HG03039 (cell line): ENCODE measurements at regions not wholly inside any gene's neighbourhood (a gene's known extent, or its start where the extent isn't known, plus 50 kb on each side); places are given as distances from the start of the nearest gene placed in this dataset.

Experiments used
- ATAC-seq: cut with Tn5 transposase; IDR thresholded peaks from one replicate; pipeline ENCODE4 v1.9.1; 2021; ENCODE audit warnings: mild to moderate bottlenecking, moderate library complexity; ENCODE audit not compliant: unreplicated experiment

DNA sequence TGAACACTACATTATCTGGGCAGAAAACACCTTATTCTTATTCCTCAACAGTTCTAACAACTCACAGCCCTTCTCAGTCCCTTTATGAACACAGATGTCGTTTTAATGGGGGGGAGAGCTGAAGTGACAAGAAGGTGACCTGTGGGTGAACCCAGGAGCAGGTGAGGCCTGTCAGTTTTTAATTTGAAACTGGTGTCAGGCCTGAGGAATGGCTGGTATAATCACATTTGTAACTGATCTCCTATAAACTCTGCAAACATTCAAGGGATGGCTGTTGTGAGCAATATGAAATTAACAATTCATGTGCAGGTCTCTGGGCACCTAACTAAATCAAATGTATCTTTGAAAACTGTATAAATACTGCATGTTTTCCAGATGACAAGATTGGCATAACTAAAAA lies 362.1 kb upstream of the NR5A2 start:
- no peak for ATAC-seq

DNA sequence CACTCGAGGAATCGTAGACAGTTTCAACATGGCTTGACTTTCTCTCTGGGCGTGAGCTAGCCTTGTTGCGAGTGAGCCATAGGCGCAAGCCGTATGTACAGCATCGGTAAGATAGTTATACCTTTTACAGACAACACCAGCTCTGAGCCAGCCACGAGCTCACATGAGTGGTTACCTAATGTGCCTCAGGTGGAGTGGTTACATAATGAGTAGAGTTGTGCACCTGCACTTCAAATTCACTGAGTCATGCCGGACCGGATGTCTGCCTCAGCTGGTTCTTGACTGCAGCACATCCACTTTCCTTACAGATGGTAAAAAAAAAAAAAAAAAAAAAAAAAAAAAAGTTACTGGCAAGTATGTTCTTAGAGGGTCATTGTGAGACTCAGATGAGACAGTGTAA lies 360.4 kb upstream of the NR5A2 start:
- ATAC-seq, result no peak

DNA sequence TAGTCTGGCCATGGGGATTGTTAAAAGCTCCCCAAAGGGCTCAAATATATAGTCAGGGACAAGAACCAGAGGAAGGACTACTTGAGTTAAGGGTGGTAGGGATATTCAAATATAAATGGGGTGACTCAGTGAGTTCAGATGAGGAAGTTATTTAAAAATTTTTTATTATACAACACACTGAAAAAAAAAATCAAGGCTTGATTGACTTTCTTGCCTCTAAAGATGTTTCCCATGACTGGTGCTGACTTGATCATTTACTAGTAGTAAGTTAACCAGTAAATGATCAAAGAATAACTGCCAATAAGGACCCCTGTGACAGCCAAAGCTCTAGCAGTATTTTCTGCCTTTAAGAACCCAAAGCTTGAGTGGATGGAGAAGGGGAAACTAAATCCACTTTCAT lies 357.6 kb upstream of the NR5A2 start:
- ATAC-seq, result no peak

DNA sequence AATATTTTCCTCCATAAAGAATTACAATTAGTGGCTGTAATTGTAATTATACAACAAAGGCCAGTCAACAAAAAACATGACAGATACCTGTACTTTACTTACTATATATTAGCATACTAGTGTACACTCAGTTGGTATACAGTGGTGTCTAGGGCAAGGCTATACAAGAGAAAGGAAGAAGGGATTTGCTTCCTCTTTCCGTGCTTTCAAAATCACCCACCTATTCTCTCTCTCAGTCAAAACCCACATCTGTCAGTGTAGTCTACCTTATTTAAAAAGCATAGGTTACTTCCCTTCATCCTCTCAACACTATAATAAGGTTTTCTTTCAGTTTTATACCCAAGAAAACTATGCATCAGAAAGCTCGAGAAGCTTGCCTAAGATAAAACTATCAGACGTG lies 355.8 kb upstream of the NR5A2 start:
- ATAC-seq, result no peak

DNA sequence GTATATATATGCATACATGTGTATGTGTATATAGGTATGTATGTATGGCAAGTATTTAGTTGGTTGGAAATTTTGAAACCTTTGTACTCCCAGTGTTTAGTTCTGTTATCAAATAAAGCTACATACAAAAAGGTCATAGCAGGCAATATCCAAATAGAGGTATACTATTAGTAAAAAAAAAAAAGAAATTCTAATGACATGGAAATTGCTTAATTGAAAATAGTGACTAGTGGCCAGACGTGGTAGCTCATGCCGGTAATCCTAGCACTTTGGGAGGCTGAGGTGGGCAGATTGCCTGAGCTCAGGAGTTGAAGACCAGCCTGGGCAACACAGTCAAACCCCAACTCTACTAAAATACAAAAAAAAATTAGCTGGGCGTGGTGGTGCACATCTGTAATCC lies 351.6 kb upstream of the NR5A2 start:
- no peak for ATAC-seq

DNA sequence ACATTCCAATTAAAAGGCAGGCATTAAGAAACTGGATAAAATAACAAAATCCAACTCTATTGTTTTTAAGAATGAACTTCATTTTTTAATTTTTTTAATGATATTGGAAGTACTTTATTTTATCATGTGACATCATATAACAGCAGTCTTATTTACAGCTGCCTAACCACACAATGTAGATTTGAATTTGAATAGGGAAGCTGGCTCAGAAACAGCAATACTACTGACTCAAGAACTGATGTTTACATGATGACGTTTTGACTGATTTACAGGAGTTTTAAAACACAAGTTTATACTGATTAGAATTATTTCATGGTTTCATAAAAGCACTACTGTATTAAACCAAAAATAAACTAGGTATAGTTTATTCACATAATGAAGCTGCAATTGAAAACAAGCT lies 348.7 kb upstream of the NR5A2 start:
- no peak for ATAC-seq

DNA sequence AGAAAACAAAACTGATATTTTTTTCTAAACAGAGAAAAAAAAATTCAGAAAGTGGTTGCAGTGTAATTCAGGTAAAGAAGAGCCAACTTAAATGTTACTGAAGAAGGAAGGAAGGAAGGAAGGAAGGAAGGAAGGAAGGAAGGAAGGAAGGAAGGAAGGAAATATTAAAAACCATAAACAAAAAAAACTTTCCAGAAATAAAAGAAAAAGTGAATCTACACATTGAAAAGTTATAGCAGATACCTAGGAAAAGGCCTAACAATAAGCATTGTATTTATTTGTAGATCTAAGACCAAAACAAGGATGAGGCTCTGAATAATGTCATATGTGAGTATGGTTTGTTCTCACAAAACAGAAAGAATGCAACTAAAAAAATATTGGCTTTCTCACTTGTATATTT lies 345.4 kb upstream of the NR5A2 start:
- ATAC-seq, result no peak

DNA sequence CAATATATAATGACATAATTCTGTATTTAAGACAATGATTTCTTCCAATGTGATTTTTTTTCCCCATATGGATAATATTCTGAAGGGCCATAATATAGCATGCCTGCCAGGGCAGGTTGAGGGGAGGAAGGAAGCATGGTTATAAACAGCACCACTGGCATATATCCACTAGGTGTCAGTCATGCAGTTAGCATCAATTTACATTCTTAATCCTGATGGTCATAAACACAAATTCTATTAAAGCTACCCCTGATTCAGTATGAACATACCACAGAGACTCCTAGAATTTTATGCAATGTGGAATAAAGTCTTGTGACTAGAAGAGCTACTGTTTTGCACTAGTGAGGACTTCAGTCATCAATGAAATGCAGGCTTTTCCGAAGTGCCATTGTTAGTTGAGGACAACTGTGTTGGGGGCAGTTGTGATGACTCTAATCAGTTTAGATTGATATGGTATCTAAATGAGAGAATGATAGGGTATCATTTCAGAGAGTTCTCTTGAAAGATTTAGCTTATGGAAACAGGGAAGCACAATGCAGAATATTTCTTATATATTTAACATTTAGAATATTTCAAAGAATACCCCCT lies 342.7 kb upstream of the NR5A2 start:
- ATAC-seq, result peak; percentile 87

DNA sequence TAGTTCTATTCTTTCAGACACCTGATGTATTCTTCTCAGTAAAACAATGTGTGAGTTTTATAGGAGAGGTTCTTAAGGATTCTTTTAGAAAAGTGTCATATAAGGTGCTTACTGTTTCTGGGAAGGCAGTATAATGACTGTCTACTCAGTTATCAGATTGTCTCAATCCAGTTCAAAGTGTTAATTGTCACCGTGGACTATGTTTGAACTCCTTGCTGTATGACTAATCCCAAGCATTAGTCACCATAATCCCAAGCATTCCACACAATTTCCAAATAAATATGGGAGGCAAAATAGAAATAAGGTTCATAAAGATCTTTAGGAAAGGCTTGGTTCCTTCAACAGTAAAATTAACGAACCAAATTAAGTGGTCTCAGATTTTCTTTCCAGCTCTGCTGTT lies 342.1 kb upstream of the NR5A2 start:
- ATAC-seq, result no peak

DNA sequence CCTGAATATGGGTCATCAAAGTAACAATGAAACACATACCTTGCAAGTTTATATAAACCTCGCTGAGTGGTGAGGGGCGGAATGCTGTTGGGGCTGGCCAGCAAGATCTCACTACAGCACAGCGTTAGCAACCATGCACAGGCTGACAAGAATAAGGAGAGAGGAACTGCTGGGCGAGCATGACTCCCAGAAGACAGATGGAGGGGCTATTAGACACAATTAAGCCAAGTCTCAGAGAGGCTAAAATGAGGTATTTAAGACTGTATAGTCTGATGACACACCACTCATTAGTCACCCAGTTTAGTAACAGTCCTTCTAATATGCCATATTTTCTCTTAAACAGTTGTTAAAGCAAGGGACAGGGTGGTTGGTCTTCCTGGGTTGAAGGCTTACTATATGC lies 340.2 kb upstream of the NR5A2 start:
- no peak for ATAC-seq

DNA sequence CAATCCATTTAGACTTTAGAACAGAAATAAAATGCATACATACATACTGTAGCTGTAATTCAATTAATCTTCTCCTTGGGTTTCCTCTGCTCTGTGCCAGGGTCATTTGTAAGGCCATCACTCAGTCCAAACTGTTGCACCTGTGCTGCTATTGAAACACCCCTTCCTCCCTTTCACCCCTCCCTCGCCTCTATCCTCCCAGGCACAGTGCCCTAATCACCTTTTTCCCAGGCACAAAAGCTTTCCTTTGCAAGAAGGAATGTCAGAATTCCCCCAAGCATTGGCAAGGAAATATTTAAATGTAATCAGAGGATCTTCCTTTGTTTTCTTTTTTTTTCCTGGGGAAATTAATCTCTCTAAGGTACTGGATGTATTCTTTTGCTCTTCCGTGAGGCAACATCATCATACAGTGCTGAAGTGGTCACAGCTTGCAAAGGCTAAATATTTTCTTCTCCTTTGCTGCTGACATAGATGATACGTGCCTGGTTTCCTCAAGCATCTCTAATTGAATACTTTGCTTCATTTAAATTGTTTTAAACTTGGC lies 339.3 kb upstream of the NR5A2 start:
- no peak for ATAC-seq

DNA sequence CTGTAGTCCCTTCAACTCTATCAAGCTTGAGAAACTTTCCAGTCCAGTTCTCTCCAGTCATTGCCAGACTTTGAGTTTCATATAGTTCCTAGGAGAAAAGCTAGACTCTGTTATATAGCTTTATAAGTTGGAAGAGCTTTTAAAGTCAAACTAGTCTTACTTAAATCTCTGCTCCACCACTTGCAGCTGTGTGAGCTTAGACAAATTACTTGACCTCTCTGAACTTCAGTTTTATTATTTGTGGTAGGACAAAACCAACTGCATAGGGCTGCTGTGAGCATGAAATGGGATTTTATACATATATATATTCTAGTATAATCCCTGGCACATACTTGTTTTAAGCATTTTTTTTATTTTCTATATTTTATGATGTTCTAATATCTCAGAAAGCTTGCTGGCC lies 338.7 kb upstream of the NR5A2 start:
- ATAC-seq, result no peak

DNA sequence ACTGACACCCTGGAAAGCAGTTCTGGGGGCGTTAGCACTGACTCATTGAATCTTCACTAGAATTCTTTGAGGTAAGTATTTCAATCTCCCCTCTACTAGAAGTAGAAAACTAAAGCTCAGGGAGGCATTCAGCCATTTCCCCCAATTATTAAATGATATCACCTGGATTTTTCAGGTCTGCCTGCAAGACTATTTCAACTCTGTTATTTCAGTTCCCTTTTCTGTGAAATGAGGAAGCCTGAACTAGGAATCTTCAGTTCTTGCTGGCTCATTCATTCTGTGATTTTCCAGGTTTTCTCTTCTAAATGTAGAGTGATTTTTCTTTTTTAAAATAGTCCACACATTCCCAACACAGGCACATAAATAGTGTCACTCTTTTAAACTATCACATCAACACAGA lies 337.0 kb upstream of the NR5A2 start:
- ATAC-seq, result no peak

DNA sequence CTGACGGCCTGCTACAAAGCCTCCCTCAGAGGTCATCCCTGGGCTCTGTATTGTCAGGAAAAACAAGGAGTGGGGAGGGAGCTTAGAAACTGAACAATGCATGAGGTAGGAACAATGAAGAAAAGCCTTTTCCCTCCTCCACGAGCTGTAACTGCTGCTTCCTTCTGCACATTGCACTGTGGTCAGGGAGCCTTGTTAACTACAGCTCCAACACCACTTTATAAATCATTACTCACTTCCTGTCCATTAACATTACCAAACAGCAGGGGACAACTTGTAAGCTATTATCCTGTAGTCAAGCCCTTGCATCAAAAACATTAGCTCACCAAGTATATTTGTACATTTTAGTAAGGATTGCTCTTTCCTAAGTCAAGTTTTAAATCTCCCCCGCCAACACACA lies 336.0 kb upstream of the NR5A2 start:
- ATAC-seq, result no peak

DNA sequence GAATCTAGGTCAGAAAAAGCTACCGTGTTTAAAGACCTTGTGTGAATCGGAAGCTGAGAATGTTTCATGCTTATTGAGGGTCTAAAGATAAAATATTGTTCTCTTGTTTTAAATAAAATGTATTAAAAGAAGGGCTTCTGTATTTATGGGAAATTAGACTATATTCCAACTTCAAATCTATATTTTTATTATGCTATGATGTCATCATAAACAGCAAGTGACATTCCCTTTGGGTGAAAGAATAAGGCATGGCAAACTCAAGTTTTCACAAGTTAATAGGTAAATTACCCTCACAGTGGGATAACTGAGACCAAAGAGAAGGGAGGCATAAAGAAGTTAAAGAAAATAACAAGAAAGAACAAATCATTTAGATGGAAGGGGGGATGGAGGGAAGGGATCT lies 333.8 kb upstream of the NR5A2 start:
- no peak for ATAC-seq

DNA sequence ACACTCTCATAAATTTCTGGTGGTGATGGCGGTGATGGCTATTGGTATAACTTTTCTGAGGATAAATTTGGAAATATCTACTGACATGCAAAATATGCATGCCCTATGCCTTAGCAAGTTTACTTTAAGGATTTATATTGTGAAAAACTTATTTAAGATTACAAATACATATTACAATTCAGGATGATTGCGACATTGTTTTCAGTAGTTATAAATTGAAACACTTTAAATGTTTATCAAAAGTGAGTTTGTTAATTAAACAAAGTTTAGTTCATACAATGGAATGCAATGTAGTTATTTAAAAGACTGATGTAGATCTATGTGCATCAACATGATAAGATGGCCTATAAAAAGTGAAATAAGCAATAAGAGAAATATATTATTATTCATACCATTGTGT lies 331.3 kb upstream of the NR5A2 start:
- ATAC-seq, result no peak

DNA sequence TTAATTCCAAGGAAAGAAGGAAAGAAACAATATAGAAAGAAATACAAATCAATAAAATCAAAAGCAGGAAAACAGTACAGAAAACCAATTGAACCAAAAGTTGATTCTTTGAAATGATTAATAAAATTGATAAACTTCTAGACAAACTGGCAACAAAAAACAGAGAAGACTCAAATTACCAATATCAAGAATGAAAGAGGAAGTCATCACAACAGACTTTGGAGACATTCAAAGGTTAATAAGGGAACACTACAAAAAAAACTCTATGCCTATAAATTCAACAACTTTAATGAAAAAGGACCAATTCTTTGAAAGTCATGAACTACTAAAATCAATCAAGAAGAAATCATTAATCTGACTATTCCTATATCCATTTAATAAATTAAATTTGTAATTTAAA lies 329.3 kb upstream of the NR5A2 start:
- no peak for ATAC-seq

DNA sequence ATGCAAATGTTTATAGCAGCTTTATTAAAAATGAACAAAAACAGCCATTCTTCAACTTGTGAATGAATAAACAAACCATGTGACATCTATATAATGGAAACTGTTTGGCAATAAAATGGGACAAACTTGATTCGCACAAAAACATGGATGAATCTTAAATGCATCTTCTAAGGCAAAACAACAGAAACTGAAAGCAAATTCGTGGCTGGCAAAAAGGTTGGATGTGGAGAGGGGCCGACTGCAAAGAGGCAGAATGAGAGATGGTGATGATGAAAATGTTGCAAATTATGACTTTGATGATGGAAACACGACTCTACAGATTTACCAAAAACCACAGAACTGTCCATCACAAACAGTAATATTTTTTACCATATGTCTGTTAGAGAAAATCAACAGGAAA lies 327.0 kb upstream of the NR5A2 start:
- no peak for ATAC-seq

DNA sequence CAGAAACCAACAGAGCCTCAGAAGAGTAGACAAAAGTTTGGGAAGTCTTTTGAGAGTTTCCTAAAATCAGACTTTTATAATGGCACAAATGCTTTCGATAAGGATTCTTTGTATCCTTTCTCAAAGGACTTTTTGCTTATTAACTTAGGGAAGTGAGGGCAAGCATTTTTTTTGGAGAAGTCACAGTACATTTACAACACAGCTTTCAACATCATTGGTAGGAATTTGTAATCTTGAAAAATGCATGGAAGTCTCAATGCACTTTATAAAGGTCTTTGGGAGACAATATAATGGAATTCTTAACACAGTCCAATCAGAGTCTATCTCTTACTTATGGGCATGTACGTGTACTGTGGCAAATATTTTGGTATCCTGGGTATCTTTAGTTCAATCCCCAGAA lies 325.8 kb upstream of the NR5A2 start:
- ATAC-seq, result no peak

DNA sequence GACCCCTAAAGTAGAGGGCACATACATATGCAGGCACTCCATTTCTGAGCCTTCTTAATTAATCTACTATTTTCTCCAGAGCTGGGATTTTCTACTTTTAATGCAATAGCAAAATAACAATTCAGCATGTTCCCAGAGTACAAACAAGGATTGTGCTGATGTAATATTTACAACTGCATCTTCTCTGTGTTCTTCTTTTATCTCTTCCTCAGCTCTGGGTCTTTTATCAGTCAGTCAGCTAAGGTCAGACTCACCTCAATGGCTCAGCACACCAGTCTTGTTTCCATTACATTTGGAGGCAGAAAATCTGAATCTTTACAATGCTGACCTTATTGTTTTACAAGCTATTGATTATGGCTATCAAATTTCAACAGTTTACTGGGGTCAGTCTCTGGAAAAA lies 323.3 kb upstream of the NR5A2 start:
- no peak for ATAC-seq

DNA sequence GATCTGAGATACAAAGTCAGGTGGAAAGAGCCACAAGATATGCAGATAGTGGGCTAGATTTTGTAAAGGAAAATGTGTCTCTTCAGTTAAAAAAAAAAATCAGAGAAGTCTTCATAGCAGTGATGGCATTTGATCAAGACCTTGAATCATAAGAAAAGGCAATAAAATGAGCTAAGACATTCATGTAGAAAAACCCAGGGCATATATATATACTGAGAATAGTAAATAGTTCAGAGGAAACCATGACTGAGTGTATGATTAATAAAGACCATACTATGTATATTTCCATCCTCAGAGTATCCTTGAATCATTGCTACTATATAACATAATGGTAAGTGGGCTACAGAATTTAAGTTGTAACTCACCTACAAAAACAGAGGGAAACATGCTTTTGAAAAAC lies 321.7 kb upstream of the NR5A2 start:
- ATAC-seq, result no peak

DNA sequence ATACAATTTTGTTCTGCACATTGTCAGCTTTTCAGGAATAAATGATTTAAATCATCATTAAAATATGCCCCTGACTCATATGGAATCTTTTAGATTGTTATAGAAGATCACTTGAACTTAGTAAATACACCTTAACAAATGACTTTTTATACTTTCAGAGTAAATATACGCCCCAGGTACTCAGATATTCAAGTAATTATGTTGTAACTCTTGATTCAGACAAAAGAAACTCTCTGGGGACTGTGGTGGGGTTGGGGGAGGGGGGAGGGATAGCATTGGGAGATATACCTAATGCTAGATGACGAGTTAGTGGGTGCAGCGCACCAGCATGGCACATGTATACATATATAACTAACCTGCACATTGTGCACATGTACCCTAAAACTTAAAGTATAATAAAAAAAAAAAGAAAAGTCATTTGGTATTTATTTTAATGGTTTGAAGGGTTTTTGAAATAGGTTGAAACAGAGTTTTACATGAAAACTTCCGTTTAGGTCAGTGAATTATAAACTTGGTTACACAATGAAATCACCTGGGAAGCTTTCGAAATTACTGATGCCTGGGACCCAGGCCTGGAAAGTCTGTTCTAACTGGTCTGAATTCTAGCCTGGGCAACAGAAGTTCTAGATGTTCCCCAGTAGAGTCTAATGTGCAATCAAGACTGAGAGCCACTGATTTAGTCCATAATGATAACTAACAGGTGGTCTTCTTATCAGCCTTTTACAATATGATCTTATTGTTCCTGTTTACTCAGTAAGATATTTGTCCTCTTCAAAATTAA lies 320.5 kb upstream of the NR5A2 start:
- ATAC-seq, result no peak

DNA sequence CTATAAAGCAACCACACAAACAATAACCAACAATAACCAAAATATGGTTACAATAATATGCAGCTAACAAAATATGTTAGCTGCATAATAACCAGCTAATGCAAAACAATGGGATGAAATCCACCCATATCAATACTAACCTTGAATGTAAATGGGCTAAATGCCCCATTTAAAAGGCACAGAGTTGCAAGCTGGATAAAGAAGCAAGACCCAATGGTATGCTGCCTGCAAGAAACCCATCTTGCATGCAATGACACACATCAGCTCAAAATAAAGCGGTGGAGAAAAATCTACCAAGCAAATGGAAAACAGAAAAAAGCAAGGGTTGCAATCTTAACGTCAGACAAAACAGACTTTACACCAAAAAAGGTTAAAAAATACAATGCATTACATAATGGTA lies 316.5 kb upstream of the NR5A2 start:
- no peak for ATAC-seq
